ENCODE measurements at regions not wholly inside any gene's neighbourhood (a gene's known extent, or its start where the extent isn't known, plus 50 kb on each side); places are given as distances from the start of the nearest gene placed in this dataset.

DNA sequence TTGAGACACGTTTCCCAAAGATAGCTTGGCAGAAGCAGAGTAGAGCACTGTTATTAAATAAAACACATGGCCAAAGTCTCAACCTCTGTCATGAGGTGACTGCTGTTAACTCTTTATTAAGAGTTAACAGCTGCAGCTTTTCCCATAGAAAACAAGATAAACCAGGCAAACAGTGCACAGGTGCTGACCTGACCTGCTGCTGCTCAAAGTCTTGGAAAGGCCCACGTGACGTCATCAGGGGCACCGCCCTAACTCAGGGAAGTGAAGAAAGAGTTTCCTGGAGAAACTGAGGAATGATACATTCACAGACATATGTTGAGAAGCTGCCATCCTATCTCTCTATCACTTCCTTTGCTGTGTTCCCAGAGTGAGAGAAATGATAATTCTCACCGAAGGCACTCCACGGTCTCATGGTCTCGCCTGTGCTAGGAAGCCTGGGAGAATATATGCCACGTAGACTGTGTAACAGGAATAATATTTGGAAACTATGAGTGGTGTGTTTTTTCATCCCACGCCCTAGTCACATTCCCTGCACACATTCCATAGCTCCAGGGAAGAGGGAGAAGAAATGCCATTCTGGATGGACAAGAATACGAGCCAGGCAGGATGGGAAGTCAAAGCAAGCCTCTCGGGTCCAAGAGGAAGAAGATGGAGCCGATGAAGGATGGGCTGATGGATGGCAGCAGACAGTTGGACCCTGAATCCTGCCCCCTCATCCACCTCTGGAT, 146.2 kb upstream of the NFE2L3 start:
- FAIRE-seq (no peak), DNase-seq (ENCODE audit: insufficient read length, low spot score) (no peak)
- TF ChIP-seq, protein P1, sequence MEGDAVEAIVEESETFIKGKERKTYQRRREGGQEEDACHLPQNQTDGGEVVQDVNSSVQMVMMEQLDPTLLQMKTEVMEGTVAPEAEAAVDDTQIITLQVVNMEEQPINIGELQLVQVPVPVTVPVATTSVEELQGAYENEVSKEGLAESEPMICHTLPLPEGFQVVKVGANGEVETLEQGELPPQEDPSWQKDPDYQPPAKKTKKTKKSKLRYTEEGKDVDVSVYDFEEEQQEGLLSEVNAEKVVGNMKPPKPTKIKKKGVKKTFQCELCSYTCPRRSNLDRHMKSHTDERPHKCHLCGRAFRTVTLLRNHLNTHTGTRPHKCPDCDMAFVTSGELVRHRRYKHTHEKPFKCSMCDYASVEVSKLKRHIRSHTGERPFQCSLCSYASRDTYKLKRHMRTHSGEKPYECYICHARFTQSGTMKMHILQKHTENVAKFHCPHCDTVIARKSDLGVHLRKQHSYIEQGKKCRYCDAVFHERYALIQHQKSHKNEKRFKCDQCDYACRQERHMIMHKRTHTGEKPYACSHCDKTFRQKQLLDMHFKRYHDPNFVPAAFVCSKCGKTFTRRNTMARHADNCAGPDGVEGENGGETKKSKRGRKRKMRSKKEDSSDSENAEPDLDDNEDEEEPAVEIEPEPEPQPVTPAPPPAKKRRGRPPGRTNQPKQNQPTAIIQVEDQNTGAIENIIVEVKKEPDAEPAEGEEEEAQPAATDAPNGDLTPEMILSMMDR (IDR thresholded peaks at IDR 0.05; ENCODE audit: insufficient read depth, missing control alignments), result no peak

GRCh38 chr7:26006426-26006825, 145.6 kb upstream of the NFE2L3 start:
- FAIRE-seq, result no peak
- DNase-seq (ENCODE audit: insufficient read length, low spot score), result no peak

GRCh38 chr7:26007510-26007909, 144.5 kb upstream of the NFE2L3 start:
- TF ChIP-seq, protein P1 (IDR thresholded peaks at IDR 0.05; ENCODE audit: insufficient read depth, missing control alignments), result no peak
- no peak for FAIRE-seq

More at GRCh38 chr7:26006426-26006825, 145.6 kb upstream of the NFE2L3 start:
- TF ChIP-seq, protein P1 (IDR thresholded peaks at IDR 0.05; ENCODE audit: insufficient read depth, missing control alignments), result no peak

DNA sequence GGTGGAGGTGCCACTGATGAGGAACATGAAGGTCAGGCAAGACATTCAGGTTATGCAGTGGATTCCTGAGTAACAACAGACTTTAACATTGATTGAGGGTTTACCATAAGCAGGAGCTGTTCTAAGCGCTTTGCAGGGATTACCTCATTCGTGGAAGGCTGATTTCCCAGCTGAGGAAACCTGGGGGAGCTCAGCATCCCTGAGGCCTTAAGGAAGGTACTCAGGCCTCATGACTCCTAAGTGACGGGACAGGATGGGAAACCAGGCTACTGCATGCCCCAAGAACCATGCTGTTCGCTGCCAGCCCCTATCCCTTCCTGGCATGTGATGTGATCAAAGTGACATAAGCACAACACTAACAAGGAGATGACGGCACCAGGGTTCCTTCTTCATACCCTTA, 143.6 kb upstream of the NFE2L3 start:
- peak; percentile 37 for DNase-seq (ENCODE audit: insufficient read length, low spot score)
- FAIRE-seq, result peak; percentile 84
- TF ChIP-seq, protein P1 (IDR thresholded peaks at IDR 0.05; ENCODE audit: insufficient read depth, missing control alignments), result no peak

More at GRCh38 chr7:26007510-26007909, 144.5 kb upstream of the NFE2L3 start:
- DNase-seq (ENCODE audit: insufficient read length, low spot score), result no peak

GRCh38 chr7:26011039-26011696, 140.8 kb upstream of the NFE2L3 start:
- TF ChIP-seq, protein P1 (IDR thresholded peaks at IDR 0.05; ENCODE audit: insufficient read depth, missing control alignments), result no peak
- no peak for DNase-seq (ENCODE audit: insufficient read length, low spot score)
- FAIRE-seq, result no peak

GRCh38 chr7:26013551-26014083, 138.4 kb upstream of the NFE2L3 start:
- FAIRE-seq (no peak), DNase-seq (ENCODE audit: insufficient read length, low spot score) (no peak)
- TF ChIP-seq, protein P1 (IDR thresholded peaks at IDR 0.05; ENCODE audit: insufficient read depth, missing control alignments), result no peak

- no peak for DNase-seq (ENCODE audit: insufficient read length, low spot score)
- TF ChIP-seq, protein P1 (IDR thresholded peaks at IDR 0.05; ENCODE audit: insufficient read depth, missing control alignments), result no peak
- FAIRE-seq, result no peak
These were observed 129.0 kb upstream of the NFE2L3 start for GRCh38 chr7:26022982-26023381.

Data from D721Med (cell line).